Motor neuron (in vitro differentiated cells): ENCODE measurements at regions not wholly inside any gene's neighbourhood (a gene's known extent, or its start where the extent isn't known, plus 50 kb on each side); places are given as distances from the start of the nearest gene placed in this dataset.

Source experiments
- ATAC-seq, 8 experiments: fragments of 200-7000 bp; cut with Tn5 transposase; replicated peaks in 6 of 8; 2 replicates each; pipeline ENCODE4 v1.8.0; 2021; ENCODE audit warnings: mild to moderate bottlenecking in 8 of 8, moderate library complexity in 8 of 8
- H3K27ac ChIP-seq, 2 donors: fragments of 250-450 bp; sonication (Bioruptor Pico); 2 replicates each; pipeline ENCODE4 v1.9.0; 2021; ENCODE audit warnings: antibody characterized with exemption in 2 of 2, mild to moderate bottlenecking in 2 of 2, moderate library complexity in 1 of 2
- H3K4me1 ChIP-seq, 2 donors: fragments of 250-450 bp; sonication (Bioruptor Pico); replicated peaks in 1 of 2; 2 replicates each; pipeline ENCODE4 v1.6.1; 2021; ENCODE audit warnings: antibody characterized with exemption in 2 of 2, mild to moderate bottlenecking in 2 of 2, moderate library complexity in 1 of 2
- H3K4me3 ChIP-seq, 5 donors: fragments of 250-450 bp; sonication (Bioruptor Pico); 2 replicates each; pipeline ENCODE4 v1.9.0; 2021; ENCODE audit warnings: antibody characterized with exemption in 5 of 5, mild to moderate bottlenecking in 5 of 5, moderate library complexity in 4 of 5
- WGBS, 10 experiments: fragments of 450-650 bp; shearing (Covaris generic); methylation state at CpG; one replicate each; pipeline ENCODE4 v1.0.0; 2022; 5-methylcytosine and 5-hydroxymethylcytosine counted together
- in situ Hi-C, 9 experiments: fragments of 400-800 bp; cut with MboI; loops; one replicate each; pipeline ENCODE4 v1.15.0; 2021; ENCODE audit warnings: low sequenced_read_pairs in 9 of 9, low pct_unique_long_range_greater_than_20kb in 2 of 9; ENCODE audit not compliant: unreplicated experiment in 9 of 9

DNA sequence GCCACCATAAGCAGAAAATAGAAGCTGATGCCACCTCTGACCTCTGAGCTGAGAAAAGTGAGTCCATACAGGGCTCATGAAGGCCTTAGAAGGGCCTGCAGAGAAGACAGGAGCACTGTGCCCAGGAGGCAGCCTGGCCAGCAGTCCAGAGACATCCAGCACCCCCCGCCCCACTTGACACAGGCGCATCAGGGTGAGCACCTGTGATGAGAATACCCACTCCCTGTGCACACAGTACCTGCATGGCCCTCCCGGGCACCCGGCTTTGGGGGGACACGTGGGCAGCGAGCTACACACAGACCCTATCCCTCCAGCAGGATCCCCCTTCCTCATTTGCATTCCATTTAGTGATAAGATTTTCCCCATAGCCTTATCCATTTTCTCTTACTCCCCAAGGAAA, 63.6 kb upstream of the NSMCE3 start:
- 8 to 100% (median 82%) methylated on average over 2 to 3 of the region's 6 CpGs; no CpG with 5 or more reads in 6 of the 10 experiments for WGBS, 10 experiments
- no peak overlapping the region for H3K27ac ChIP-seq
- H3K4me1 ChIP-seq = peaks cover 4 to 12% of the 10 kb centered on the region in 2 donors
- in situ Hi-C loops = no loop called here
- ATAC-seq = no peak
- H3K4me3 ChIP-seq = no peak overlapping the region

DNA sequence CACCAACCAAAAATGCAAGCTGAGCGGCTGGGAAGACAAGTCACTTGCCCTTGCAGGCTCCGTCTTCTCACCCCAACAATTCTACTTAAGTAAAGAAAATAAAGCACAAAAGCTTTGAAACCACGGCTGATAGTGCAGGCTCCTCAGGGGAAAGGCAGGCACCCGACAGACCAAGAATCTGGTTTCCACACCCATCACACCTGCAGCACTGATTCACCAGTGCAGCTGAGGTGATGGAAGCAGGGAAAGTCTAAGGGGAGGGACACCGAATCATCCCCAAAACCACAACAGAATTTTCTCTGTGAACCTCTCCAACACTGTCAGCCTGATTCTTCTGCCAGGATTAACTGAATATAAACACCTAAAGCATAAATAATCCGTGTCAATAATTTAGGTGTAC, 62.0 kb upstream of the NSMCE3 start:
- ATAC-seq = peak in 1 of 8 experiments; percentile 28
- peaks cover 4 to 10% of the 10 kb centered on the region in 2 donors for H3K4me1 ChIP-seq
- no peak overlapping the region for H3K4me3 ChIP-seq
- peak overlapping the region in 1 of 2 donors; percentile 2 for H3K27ac ChIP-seq
- WGBS, 10 experiments = 8 to 96% (median 82%) methylated on average over 1 to 6 of the region's 6 CpGs; no CpG with 5 or more reads in 1 of the 10 experiments
- in situ Hi-C loops = no loop called here

DNA sequence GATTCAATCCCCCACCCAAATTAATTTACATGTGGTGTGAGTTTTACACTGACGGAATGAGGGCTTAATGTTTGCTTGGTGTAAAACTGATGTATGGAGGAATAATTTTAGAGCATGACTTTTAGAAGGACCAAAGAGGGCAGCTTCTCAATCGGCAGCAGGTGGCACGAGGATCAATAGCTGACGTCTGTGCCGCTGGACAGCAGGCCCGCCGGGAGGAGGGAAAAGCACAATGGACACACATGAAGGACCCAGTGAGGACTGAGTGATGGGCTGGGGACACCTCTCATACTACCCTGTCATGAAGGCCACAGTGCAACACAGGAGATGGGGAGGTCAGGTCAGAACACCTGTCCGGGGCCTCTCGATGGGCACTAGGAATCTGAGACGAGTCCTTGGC, 61.4 kb upstream of the NSMCE3 start:
- peak in 2 of 8 experiments; percentile 9 to 11 for ATAC-seq
- 40 to 84% (median 61%) methylated on average over 1 to 6 of the region's 10 CpGs; no CpG with 5 or more reads in 6 of the 10 experiments for WGBS, 10 experiments
- in situ Hi-C loops = no loop called here
- Histone ChIP-seq H3K27ac (no peak overlapping the region), H3K4me1 (peaks cover 4 to 10% of the 10 kb centered on the region in 2 donors), H3K4me3 (no peak overlapping the region)

DNA sequence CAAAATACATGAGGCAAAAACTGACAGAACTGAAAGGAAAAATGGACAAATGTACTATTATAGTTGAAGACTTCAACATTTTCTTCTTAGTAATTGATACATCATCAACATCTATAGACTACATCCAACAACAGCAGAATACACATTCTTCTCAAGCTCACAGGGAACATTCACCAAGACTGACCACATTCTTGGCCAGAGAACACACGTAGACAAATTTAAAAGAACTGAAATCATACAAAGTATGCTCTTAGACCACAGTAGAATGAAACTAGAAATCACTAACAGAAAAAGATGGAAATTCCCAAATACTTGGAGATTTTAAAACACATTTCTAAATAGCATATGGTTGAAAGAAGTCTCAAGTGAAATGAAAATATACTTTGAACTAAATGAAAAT, 55.1 kb upstream of the NSMCE3 start:
- WGBS, 10 experiments = 0 to 100% (median 30%) methylated on average over 1 of the region's 1 CpG; no CpG with 5 or more reads in 2 of the 10 experiments
- Histone ChIP-seq H3K4me3 (no peak overlapping the region), H3K27ac (no peak overlapping the region), H3K4me1 (peaks cover 4 to 6% of the 10 kb centered on the region in 2 donors)
- ATAC-seq = no peak
- in situ Hi-C loops = no loop called here

DNA sequence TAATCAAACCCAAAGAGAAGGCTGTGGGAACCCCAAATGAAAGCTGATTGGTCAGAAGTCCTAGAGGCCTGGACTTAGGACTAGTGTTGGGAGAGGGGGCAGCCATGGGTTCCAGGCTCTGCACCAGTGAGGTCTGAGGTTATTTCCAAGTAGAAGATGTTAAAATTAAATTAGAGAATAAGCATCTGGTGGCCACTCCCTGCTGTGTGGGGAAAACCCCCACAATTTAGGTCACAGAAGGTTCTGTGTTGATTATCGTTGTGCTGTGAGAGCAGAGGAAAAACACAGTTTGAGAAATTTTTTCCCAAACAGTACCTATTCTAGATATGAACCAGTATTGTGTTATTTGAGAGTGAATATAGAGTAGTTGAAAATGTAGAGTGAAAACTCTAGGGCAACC, 53.9 kb upstream of the NSMCE3 start:
- WGBS, 10 experiments = 0 to 90% (median 69%) methylated on average over 1 of the region's 1 CpG; no CpG with 5 or more reads in 2 of the 10 experiments
- peaks cover 4 to 10% of the 10 kb centered on the region in 2 donors for H3K4me1 ChIP-seq
- H3K4me3 ChIP-seq = no peak overlapping the region
- in situ Hi-C loops = no loop called here
- ATAC-seq = no peak
- H3K27ac ChIP-seq = no peak overlapping the region

DNA sequence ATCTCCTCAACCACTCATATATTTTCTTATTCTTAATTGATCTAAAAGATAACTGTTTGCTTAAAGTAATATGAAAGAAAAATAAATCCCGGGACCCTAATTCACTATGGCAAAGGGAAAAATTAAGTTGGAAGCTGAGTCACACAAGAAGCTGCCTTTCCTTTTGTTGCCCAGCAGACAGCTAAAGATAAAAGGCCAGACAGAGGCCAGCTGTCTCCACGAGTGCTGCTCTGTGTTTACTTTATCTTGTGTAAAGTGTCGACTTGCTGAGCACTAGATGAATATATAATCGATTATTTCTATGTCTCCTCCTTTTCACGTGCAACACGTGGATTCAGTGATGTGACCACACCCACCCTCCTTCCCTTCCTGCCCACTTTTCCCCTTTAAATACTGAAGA, 52.8 kb upstream of the NSMCE3 start:
- H3K27ac ChIP-seq = no peak overlapping the region
- H3K4me3 ChIP-seq = no peak overlapping the region
- in situ Hi-C loops = no loop called here
- H3K4me1 ChIP-seq = peaks cover 4 to 10% of the 10 kb centered on the region in 2 donors
- peak in 5 of 8 experiments; percentile 61 to 94 (median 71) for ATAC-seq
- WGBS, 10 experiments = 0 to 70% (median 18%) methylated on average over 1 to 6 of the region's 6 CpGs; no CpG with 5 or more reads in 1 of the 10 experiments

DNA sequence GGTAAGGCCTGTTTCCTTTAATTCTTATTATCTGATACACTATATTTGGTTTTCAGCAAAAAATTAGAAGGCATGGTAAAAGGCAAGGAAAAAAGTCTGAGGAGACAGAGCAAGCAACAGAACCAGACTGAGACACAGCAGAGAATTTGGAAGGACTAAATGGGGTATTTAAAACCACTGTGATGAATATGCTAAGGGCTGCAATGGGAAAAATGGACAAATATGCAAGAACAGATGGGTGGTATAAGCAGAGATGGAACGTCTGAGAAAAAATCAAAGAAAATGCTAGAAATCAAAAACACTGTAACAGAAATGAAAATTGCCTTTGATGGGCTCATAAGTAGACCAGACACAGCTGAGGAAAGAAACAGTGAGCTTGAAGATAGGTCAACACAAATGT, 50.8 kb upstream of the NSMCE3 start:
- WGBS, 10 experiments = 0 to 100% (median 81%) methylated on average over 1 of the region's 1 CpG
- in situ Hi-C loops = no loop called here
- Histone ChIP-seq H3K4me3 (no peak overlapping the region), H3K27ac (no peak overlapping the region), H3K4me1 (peaks cover 10 to 12% of the 10 kb centered on the region in 2 donors)
- peak in 3 of 8 experiments; percentile 49 to 75 (median 55) for ATAC-seq

DNA sequence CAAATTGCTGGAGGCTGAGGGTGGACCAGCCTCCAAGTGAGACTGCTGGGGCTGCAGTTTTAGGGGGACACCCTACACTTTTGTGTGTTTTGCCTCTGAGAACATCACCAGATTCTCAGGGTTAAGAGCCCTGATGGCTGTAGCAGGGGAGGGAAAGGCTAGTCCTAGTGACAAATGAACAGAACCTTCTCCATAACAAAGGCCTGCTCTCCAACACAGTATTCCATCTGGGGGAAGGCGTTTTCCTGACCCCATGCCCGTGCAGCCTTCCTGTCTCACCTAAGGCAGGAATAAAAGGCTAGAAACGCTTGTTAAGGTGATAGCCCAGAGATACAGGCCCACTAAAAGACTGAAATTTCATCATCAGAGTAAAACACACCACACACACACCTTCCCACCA, 50.2 kb upstream of the NSMCE3 start:
- Histone ChIP-seq H3K4me1 (peaks cover 10 to 12% of the 10 kb centered on the region in 2 donors), H3K27ac (no peak overlapping the region), H3K4me3 (no peak overlapping the region)
- in situ Hi-C loops = no loop called here
- ATAC-seq = peak in 1 of 8 experiments; percentile 16
- 0 to 50% (median 20%) methylated on average over 1 to 3 of the region's 3 CpGs; no CpG with 5 or more reads in 3 of the 10 experiments for WGBS, 10 experiments
